ENCODE measurements at regions not wholly inside any gene's neighbourhood (a gene's known extent, or its start where the extent isn't known, plus 50 kb on each side); places are given as distances from the start of the nearest gene placed in this dataset.

DNA sequence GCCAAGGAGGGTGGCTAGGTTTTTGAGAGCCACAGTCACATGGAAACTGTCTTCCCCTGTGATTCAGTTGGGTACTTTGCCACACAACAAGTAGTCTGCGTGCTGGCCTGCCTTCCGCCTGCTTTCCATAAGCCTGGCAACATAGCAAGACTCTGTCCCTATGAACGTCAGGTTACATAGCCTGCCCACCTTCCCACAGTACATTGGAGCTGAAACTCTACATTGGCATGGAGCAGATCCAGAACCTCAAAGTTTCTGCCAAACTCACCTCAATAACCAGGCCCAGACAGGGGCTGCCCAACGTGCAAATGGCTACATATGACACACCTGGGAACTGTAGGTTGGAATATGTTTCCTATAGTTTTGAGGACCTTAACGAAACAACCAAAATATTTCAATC is 140.6 kb upstream of the PRICKLE2 start:
- TF ChIP-seq, protein P1, sequence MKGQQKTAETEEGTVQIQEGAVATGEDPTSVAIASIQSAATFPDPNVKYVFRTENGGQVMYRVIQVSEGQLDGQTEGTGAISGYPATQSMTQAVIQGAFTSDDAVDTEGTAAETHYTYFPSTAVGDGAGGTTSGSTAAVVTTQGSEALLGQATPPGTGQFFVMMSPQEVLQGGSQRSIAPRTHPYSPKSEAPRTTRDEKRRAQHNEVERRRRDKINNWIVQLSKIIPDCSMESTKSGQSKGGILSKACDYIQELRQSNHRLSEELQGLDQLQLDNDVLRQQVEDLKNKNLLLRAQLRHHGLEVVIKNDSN (IDR thresholded peaks at IDR 0.05): no peak
- no peak for TF ChIP-seq CEBPB (IDR thresholded peaks at IDR 0.05)
- TF ChIP-seq, protein P2, sequence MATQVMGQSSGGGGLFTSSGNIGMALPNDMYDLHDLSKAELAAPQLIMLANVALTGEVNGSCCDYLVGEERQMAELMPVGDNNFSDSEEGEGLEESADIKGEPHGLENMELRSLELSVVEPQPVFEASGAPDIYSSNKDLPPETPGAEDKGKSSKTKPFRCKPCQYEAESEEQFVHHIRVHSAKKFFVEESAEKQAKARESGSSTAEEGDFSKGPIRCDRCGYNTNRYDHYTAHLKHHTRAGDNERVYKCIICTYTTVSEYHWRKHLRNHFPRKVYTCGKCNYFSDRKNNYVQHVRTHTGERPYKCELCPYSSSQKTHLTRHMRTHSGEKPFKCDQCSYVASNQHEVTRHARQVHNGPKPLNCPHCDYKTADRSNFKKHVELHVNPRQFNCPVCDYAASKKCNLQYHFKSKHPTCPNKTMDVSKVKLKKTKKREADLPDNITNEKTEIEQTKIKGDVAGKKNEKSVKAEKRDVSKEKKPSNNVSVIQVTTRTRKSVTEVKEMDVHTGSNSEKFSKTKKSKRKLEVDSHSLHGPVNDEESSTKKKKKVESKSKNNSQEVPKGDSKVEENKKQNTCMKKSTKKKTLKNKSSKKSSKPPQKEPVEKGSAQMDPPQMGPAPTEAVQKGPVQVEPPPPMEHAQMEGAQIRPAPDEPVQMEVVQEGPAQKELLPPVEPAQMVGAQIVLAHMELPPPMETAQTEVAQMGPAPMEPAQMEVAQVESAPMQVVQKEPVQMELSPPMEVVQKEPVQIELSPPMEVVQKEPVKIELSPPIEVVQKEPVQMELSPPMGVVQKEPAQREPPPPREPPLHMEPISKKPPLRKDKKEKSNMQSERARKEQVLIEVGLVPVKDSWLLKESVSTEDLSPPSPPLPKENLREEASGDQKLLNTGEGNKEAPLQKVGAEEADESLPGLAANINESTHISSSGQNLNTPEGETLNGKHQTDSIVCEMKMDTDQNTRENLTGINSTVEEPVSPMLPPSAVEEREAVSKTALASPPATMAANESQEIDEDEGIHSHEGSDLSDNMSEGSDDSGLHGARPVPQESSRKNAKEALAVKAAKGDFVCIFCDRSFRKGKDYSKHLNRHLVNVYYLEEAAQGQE (IDR thresholded peaks at IDR 0.05; ENCODE audit: low read depth): no peak
- TF ChIP-seq EGR1 (IDR thresholded peaks at IDR 0.05): no peak
- no peak for TF ChIP-seq CREB1 (IDR thresholded peaks at IDR 0.05; ENCODE audit: low read depth)
- TF ChIP-seq RAD21 (IDR thresholded peaks at IDR 0.05; ENCODE audit: low read depth): no peak
- no peak for TF ChIP-seq YY1 (IDR thresholded peaks at IDR 0.05; ENCODE audit: low read depth)
- no peak for TF ChIP-seq EP300 (IDR thresholded peaks at IDR 0.05; ENCODE audit: borderline replicate concordance)
- TF ChIP-seq TEAD4 (IDR thresholded peaks at IDR 0.05): no peak
- TF ChIP-seq ZBTB7A (IDR thresholded peaks at IDR 0.05; ENCODE audit: low read depth): no peak
- no peak for TF ChIP-seq TAF1 (IDR thresholded peaks at IDR 0.05; ENCODE audit: low read depth)
- no peak for TF ChIP-seq TCF12 (IDR thresholded peaks at IDR 0.05; ENCODE audit: low read depth)
- TF ChIP-seq FOXM1 (IDR thresholded peaks at IDR 0.05; ENCODE audit: borderline replicate concordance, low read depth): no peak

Measured in Ishikawa (cell line).